CD4-positive, alpha-beta T cell (primary cell): ENCODE measurements at regions not wholly inside any gene's neighbourhood (a gene's known extent, or its start where the extent isn't known, plus 50 kb on each side); places are given as distances from the start of the nearest gene placed in this dataset.

Experiments
- ATAC-seq: fragments of 200-7000 bp; cut with Tn5 transposase; one replicate; pipeline ENCODE4 v1.10.0; 2022; ENCODE audit warnings: mild to moderate bottlenecking; ENCODE audit not compliant: poor library complexity
- CTCF ChIA-PET: fragments of 350-600 bp; sonication (Branson Sonifier 250); formaldehyde crosslinking; loops from one replicate; lab custom pipeline; 2021; ENCODE audit warnings: antibody characterized with exemption, inconsistent platforms; lab: Charles Lee
- POLR2A ChIA-PET: fragments of 350-600 bp; sonication (Branson Sonifier 250); formaldehyde crosslinking; loops from one replicate; lab custom pipeline; 2021; ENCODE audit warnings: antibody characterized with exemption, inconsistent platforms; lab: Charles Lee
- DNase-seq, 14 experiments: peaks; one replicate each; pipeline ENCODE4 v3.0.0-alpha.2; 2013 to 2020; ENCODE audit warnings: mixed read lengths in 2 of 14
- H3K27ac ChIP-seq, 2 donors: one replicate each; pipeline versions ENCODE4 v1.5.1 to v1.7.0; 2013; ENCODE audit warnings: low read length in 2 of 2, low read depth in 1 of 2, mild to moderate bottlenecking in 1 of 2
- H3K27me3 ChIP-seq, 2 experiments: 1 replicate in 1 of 2; 2 replicates in 1 of 2; pipeline versions ENCODE4 v1.6.1 to v1.7.0; 2013; ENCODE audit warnings: low read length in 2 of 2, control low read depth in 1 of 2, mild to moderate bottlenecking in 1 of 2, moderate library complexity in 1 of 2; ENCODE audit not compliant: insufficient read depth in 2 of 2, control insufficient read depth in 1 of 2
- H3K36me3 ChIP-seq: one replicate; pipeline ENCODE4 v1.6.1; 2013; ENCODE audit warnings: low read length, control low read depth; ENCODE audit not compliant: insufficient read depth
- H3K4me1 ChIP-seq: one replicate; pipeline ENCODE4 v1.6.1; 2013; ENCODE audit warnings: low read length, control low read depth; ENCODE audit not compliant: insufficient read depth
- H3K4me3 ChIP-seq: one replicate; pipeline ENCODE4 v1.5.1; 2013; ENCODE audit warnings: mild to moderate bottlenecking, low read length, moderate library complexity
- H3K9me3 ChIP-seq, 2 experiments: 1 replicate in 1 of 2; 2 replicates in 1 of 2; pipeline versions ENCODE4 v1.6.1 to v1.7.0; 2013; ENCODE audit warnings: low read length in 2 of 2, mild to moderate bottlenecking in 2 of 2, control low read depth in 1 of 2, moderate library complexity in 1 of 2; ENCODE audit not compliant: control insufficient read depth in 1 of 2, insufficient read depth in 1 of 2
- H3K27ac Mint-ChIP-seq: one replicate; pipeline ENCODE4 v1.8.0; 2020; ENCODE audit warnings: mixed read lengths
- H3K27me3 Mint-ChIP-seq: one replicate; pipeline ENCODE4 v1.8.0; 2021; ENCODE audit warnings: mixed read lengths
- H3K36me3 Mint-ChIP-seq: one replicate; pipeline ENCODE4 v1.8.0; 2021; ENCODE audit warnings: low read depth, mixed read lengths
- H3K4me1 Mint-ChIP-seq: one replicate; pipeline ENCODE4 v1.8.0; 2021; ENCODE audit warnings: low read depth, mixed read lengths
- H3K4me3 Mint-ChIP-seq: one replicate; pipeline ENCODE4 v1.8.0; 2020; ENCODE audit warnings: mild to moderate bottlenecking, mixed read lengths
- H3K9me3 Mint-ChIP-seq: one replicate; pipeline ENCODE4 v1.8.0; 2020; ENCODE audit warnings: mixed read lengths
- intact Hi-C, 2 experiments: fragments of 100-400 bp; cut with DNase I in 1 of 2; cut with micrococcal nuclease in 1 of 2; formaldehyde crosslinking; loops; one replicate each; pipeline versions ENCODE4 v1.15.1 to v1.9.0; 2023 to 2025; cut with DNase I, micrococcal nuclease
- TF ChIP-seq, protein P1 (sequence below): fragments of 200-600 bp; IDR thresholded peaks from one replicate; pipeline ENCODE4 v1.8.0; 2022; ENCODE audit warnings: antibody characterized with exemption, mild to moderate bottlenecking

DNA sequence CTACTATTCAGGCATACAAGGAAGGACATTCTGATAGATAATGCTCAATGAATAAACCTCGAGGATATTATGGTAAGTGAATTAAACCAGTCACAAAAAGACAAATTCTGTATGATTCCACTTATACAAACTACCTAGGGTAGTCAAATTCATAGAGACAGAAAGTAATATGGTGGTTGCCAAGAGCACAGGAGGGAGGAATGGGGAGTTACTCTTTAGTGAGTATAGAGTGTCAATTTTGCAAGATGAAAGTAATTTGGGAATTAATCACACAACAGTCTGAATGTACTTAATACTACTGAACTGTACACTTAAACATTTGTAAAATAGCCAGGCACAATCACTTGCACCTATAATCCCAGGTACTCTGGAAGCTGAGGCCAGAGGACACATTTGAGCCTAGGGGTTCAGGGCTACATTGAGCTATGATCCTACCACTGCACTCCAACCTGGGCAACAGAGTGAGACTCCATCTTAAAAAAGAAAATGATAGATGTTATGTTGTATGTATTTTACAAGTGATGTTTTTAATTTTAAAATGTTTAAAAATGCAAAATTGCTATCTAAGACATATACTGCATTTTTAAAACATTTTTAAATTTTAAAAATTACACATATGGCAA lies 91.0 kb downstream of the NPAP1 start:
- POLR2A ChIA-PET = no interaction called here
- Mint-ChIP-seq H3K27ac (no peak overlapping the region), H3K9me3 (peaks cover 6% of the 10 kb centered on the region)

DNA sequence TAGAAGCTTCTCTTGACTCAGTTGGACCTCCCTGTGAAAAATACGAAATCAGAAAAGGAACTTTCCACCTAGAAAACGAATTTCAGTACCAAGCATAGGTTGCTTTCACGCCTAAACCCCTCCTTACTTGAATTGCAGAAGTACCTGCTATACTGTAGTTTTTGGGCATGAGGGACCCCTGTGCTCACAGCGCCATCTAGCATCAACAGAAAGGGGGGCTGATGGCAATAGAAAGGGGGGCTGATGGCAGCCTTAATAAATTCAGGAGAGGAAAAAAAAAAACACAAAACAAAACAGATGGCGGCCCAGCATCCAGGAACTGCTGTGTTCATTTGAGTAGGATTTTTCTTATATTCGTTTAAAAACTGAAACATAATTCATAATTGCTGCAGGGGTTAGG lies 96.7 kb downstream of the NPAP1 start:
- ATAC-seq (no peak), DNase-seq (no peak)
- POLR2A ChIA-PET = interaction anchor here (1.0 kb wide), 1 partner anchor 184 kb away, joined by 5 read pairs; no protein-coding TSS in a partner anchor
- peaks cover 2% of the 10 kb centered on the region for H3K4me1 ChIP-seq
- H3K36me3 ChIP-seq = no peaks in the 10 kb centered on the region
- peaks cover 8% of the 10 kb centered on the region for H3K4me1 Mint-ChIP-seq
- intact Hi-C loops = no loop called here
- H3K9me3 ChIP-seq = peaks cover 14 to 31% of the 10 kb centered on the region in 2 experiments
- peaks cover 16% of the 10 kb centered on the region for H3K36me3 Mint-ChIP-seq
- TF ChIP-seq, protein P1, sequence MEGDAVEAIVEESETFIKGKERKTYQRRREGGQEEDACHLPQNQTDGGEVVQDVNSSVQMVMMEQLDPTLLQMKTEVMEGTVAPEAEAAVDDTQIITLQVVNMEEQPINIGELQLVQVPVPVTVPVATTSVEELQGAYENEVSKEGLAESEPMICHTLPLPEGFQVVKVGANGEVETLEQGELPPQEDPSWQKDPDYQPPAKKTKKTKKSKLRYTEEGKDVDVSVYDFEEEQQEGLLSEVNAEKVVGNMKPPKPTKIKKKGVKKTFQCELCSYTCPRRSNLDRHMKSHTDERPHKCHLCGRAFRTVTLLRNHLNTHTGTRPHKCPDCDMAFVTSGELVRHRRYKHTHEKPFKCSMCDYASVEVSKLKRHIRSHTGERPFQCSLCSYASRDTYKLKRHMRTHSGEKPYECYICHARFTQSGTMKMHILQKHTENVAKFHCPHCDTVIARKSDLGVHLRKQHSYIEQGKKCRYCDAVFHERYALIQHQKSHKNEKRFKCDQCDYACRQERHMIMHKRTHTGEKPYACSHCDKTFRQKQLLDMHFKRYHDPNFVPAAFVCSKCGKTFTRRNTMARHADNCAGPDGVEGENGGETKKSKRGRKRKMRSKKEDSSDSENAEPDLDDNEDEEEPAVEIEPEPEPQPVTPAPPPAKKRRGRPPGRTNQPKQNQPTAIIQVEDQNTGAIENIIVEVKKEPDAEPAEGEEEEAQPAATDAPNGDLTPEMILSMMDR = no peak
- peaks cover 16% of the 10 kb centered on the region for H3K9me3 Mint-ChIP-seq
- H3K27ac Mint-ChIP-seq = peak overlapping the region; percentile 82
- peaks cover 4% of the 10 kb centered on the region for H3K27me3 Mint-ChIP-seq
- CTCF ChIA-PET = no interaction called here
- peak overlapping the region; percentile 55 for H3K4me3 ChIP-seq
- no peak overlapping the region for H3K27ac ChIP-seq
- peak overlapping the region; percentile 88 for H3K4me3 Mint-ChIP-seq
- H3K27me3 ChIP-seq = peaks cover 0 to 3% of the 10 kb centered on the region in 2 experiments

More for the DNA sequence above, 91.0 kb downstream of the NPAP1 start:
- Mint-ChIP-seq H3K4me3 (no peak overlapping the region), H3K27me3 (no peaks in the 10 kb centered on the region), H3K36me3 (peaks cover under 1% of the 10 kb centered on the region), H3K4me1 (no peaks in the 10 kb centered on the region)
- peaks cover 7 to 8% of the 10 kb centered on the region in 2 experiments for H3K9me3 ChIP-seq
- no peak overlapping the region for H3K4me3 ChIP-seq
- intact Hi-C loops = no loop called here
- no peaks in the 10 kb centered on the region for H3K36me3 ChIP-seq
- CTCF ChIA-PET = no interaction called here
- H3K27me3 ChIP-seq = no peaks in the 10 kb centered on the region
- TF ChIP-seq, protein P1 = no peak
- DNase-seq (no peak), ATAC-seq (no peak)
- H3K27ac ChIP-seq = no peak overlapping the region
- H3K4me1 ChIP-seq = no peaks in the 10 kb centered on the region

DNA sequence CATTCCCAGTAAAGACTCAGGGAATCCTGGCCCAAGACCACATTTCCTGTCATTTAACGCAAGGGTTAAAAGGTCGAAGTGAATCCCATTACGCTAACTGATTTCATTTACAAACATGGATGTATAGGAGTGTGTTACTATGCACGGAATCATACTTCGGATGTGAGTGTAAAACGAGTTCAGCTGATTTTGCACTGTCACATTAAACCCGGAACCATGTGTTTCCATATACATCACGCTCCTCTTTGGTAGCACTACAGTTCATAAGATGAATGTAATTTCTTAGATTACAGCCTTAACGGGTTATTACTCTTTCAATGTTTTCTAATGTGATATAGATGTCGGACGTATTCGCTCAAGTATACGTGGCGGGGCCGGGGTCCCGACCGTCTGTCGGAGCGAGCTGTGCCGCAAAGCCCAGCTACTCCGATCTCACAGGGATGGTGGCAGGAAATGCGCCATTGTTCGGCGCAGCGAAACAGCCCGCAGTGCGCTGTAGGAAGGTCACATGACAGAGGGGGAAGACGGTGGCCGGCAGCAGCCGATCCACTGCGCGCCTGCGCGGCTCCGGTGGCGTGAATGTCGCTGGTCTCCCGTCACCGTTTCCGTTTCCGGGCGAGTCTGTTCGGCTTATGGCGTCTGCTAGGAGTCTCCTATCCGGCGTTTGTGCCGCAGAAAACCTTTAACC lies 97.3 kb downstream of the NPAP1 start:
- H3K36me3 ChIP-seq = no peaks in the 10 kb centered on the region
- H3K27me3 ChIP-seq = peaks cover 0 to 3% of the 10 kb centered on the region in 2 experiments
- H3K27me3 Mint-ChIP-seq = peaks cover 4% of the 10 kb centered on the region
- peak overlapping the region; percentile 82 for H3K27ac Mint-ChIP-seq
- H3K4me1 ChIP-seq = peaks cover 2% of the 10 kb centered on the region
- H3K27ac ChIP-seq = peak overlapping the region in 1 of 2 donors; percentile 2
- CTCF ChIA-PET = no interaction called here
- peak overlapping the region; percentile 55 for H3K4me3 ChIP-seq
- peak overlapping the region; percentile 88 for H3K4me3 Mint-ChIP-seq
- H3K9me3 Mint-ChIP-seq = peaks cover 18% of the 10 kb centered on the region
- peaks cover 8% of the 10 kb centered on the region for H3K4me1 Mint-ChIP-seq
- TF ChIP-seq, protein P1 = no peak
- ATAC-seq (peak; percentile 82), DNase-seq (peak; percentile 2 to 81 (median 38))
- POLR2A ChIA-PET = interaction anchor here (1.0 kb wide), 1 partner anchor 183 kb away, joined by 5 read pairs; no protein-coding TSS in a partner anchor
- peaks cover 14 to 31% of the 10 kb centered on the region in 2 experiments for H3K9me3 ChIP-seq
- H3K36me3 Mint-ChIP-seq = peaks cover 16% of the 10 kb centered on the region
- intact Hi-C loops = no loop called here
